ENCODE measurements at regions not wholly inside any gene's neighbourhood (a gene's known extent, or its start where the extent isn't known, plus 50 kb on each side); places are given as distances from the start of the nearest gene placed in this dataset.
"Not testable (repeated sequence)": the region's sequence is repeated elsewhere in the genome, so short reads cannot be mapped to it uniquely, and the experiment has no call there.

DNA sequence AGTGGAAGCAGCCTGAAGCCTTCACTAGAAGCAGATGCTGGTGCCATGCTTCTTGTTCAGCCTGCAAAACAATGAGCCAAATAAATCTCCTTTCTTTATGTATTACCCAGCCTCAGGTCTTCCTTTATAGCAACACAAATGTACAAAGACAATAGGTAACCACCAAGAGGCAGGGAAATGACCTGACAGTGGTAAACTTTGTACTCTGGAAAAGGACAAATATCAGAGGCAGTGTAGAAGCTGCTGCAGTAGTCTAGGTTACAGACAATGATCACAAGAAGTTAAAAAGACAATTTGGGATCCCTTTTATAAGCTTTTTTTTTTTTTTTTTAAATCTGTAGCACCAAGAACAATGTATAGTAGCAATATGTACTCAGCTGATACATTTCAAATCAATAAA is 76.7 kb upstream of the POMZP3 start:
- CTCF ChIA-PET; ATAC-seq (ENCODE audit: poor library complexity); intact Hi-C loops (cut with DNase I, micrococcal nuclease); H3K27me3 Mint-ChIP-seq; H3K4me3 ChIP-seq (ENCODE audit: low read length); H3K4me1 ChIP-seq (ENCODE audit: insufficient read depth, low read length); DNase-seq; H3K36me3 Mint-ChIP-seq (ENCODE audit: low read depth); H3K27me3 ChIP-seq (ENCODE audit: control insufficient read depth in 1 of 2, insufficient read depth in 2 of 2, low read length in 2 of 2); H3K4me1 Mint-ChIP-seq (ENCODE audit: low read depth); H3K9me3 ChIP-seq (ENCODE audit: control insufficient read depth in 1 of 2, insufficient read depth in 1 of 2, low read length in 2 of 2); H3K27ac Mint-ChIP-seq; H3K4me3 Mint-ChIP-seq; H3K27ac ChIP-seq (ENCODE audit: low read depth in 1 of 2, low read length in 2 of 2); POLR2A ChIA-PET; H3K36me3 ChIP-seq (ENCODE audit: insufficient read depth, low read length); H3K9me3 Mint-ChIP-seq: not testable (repeated sequence)

DNA sequence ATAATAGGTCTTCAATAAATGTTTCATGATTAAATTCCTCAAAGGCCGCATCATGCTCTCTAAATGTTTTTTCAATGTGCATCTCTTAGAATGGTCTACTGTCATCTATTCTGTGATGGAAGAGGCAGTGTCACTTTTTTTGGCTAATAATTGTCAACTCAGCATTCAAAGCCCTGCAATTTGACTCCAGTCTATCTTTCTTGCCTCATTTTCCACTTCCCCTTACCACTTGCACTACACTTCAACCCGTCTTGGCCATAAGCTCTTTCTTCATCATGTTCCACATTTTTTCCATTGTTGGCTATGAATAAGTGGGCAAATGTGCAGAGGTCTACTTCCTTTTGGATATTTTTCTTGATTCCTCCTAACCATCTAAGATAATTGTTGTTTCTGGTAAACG is 59.2 kb upstream of the POMZP3 start:
- H3K36me3 ChIP-seq (ENCODE audit: insufficient read depth, low read length); H3K27me3 Mint-ChIP-seq; H3K27ac ChIP-seq (ENCODE audit: low read depth in 1 of 2, low read length in 2 of 2); H3K4me1 Mint-ChIP-seq (ENCODE audit: low read depth); intact Hi-C loops (cut with DNase I, micrococcal nuclease); H3K27ac Mint-ChIP-seq; H3K27me3 ChIP-seq (ENCODE audit: control insufficient read depth in 1 of 2, insufficient read depth in 2 of 2, low read length in 2 of 2); H3K4me3 Mint-ChIP-seq; H3K4me1 ChIP-seq (ENCODE audit: insufficient read depth, low read length); H3K9me3 Mint-ChIP-seq; H3K36me3 Mint-ChIP-seq (ENCODE audit: low read depth); DNase-seq; POLR2A ChIA-PET; CTCF ChIA-PET; H3K4me3 ChIP-seq (ENCODE audit: low read length); ATAC-seq (ENCODE audit: poor library complexity); H3K9me3 ChIP-seq (ENCODE audit: control insufficient read depth in 1 of 2, insufficient read depth in 1 of 2, low read length in 2 of 2): not testable (repeated sequence)

DNA sequence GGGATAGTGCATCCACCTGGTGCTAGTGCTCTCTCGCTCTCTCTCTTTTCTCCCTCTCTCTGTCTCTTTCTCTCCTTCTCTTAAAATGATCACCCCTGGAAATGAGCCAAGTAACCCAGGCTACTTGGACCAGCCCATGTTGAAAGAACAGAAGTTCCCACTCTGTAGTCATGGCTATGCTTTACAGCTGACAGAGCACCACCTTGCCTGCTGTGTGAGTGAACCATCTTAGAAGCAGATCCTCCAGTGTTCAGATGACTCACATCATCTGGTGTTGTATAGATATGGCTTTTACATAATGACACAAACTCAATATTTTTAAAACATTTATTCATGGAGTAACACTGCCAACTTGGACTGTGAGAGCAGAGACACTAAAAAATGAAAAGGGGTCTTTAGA is 57.7 kb upstream of the POMZP3 start:
- H3K4me3 ChIP-seq (ENCODE audit: low read length); H3K9me3 Mint-ChIP-seq; H3K4me1 ChIP-seq (ENCODE audit: insufficient read depth, low read length); ATAC-seq (ENCODE audit: poor library complexity); H3K27ac ChIP-seq (ENCODE audit: low read depth in 1 of 2, low read length in 2 of 2); H3K27me3 Mint-ChIP-seq; CTCF ChIA-PET; H3K9me3 ChIP-seq (ENCODE audit: control insufficient read depth in 1 of 2, insufficient read depth in 1 of 2, low read length in 2 of 2); POLR2A ChIA-PET; intact Hi-C loops (cut with DNase I, micrococcal nuclease); H3K27ac Mint-ChIP-seq; H3K4me3 Mint-ChIP-seq; H3K36me3 ChIP-seq (ENCODE audit: insufficient read depth, low read length); H3K4me1 Mint-ChIP-seq (ENCODE audit: low read depth); H3K27me3 ChIP-seq (ENCODE audit: control insufficient read depth in 1 of 2, insufficient read depth in 2 of 2, low read length in 2 of 2); DNase-seq; H3K36me3 Mint-ChIP-seq (ENCODE audit: low read depth): not testable (repeated sequence)

DNA sequence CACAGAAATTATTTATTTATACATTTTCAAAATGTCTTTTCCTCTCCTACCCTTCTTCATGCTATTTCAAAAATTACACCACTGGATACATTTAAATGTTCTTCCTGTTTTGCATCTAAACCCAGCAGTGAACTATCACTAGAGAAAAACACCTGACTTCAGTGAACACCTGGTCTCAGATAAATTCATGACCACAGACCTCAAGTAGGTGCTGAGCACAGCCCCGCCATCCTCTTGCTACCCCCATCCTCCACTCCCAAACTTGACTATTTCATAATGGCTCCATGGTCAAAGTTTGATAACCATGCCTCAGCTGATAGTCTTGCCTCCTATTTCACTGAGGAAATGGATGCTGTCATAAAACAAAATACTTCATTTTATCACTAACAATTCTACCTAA is 56.6 kb upstream of the POMZP3 start:
- H3K4me1 Mint-ChIP-seq (ENCODE audit: low read depth); H3K27me3 ChIP-seq (ENCODE audit: control insufficient read depth in 1 of 2, insufficient read depth in 2 of 2, low read length in 2 of 2); H3K9me3 Mint-ChIP-seq; H3K36me3 ChIP-seq (ENCODE audit: insufficient read depth, low read length); H3K36me3 Mint-ChIP-seq (ENCODE audit: low read depth); DNase-seq; intact Hi-C loops (cut with DNase I, micrococcal nuclease); H3K27ac Mint-ChIP-seq; H3K4me1 ChIP-seq (ENCODE audit: insufficient read depth, low read length); POLR2A ChIA-PET; ATAC-seq (ENCODE audit: poor library complexity); H3K27ac ChIP-seq (ENCODE audit: low read depth in 1 of 2, low read length in 2 of 2); H3K9me3 ChIP-seq (ENCODE audit: control insufficient read depth in 1 of 2, insufficient read depth in 1 of 2, low read length in 2 of 2); CTCF ChIA-PET; H3K4me3 ChIP-seq (ENCODE audit: low read length); H3K4me3 Mint-ChIP-seq: not testable (repeated sequence)
- peaks cover 11% of the 10 kb centered on the region for H3K27me3 Mint-ChIP-seq

DNA sequence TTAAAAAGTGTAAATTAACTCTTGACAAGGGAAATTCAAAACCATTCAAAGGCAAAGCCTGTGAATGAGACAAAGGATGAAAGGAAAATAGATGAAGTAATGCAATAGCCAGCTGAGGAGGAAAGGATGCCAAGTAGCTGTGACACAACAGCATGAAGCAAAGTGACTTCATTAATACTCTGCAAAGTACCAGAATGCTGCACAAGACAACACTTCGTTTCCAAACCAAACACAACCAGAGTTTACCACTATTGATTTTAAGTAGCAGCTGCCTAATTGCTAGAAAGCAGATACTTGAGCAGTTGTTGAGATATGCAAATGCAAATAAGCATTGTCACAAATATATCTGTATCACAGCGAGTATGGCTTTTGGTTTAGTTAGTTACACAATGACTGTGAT is 54.7 kb upstream of the POMZP3 start:
- POLR2A ChIA-PET; DNase-seq; H3K4me1 Mint-ChIP-seq (ENCODE audit: low read depth); ATAC-seq (ENCODE audit: poor library complexity); intact Hi-C loops (cut with DNase I, micrococcal nuclease); CTCF ChIA-PET; H3K9me3 ChIP-seq (ENCODE audit: control insufficient read depth in 1 of 2, insufficient read depth in 1 of 2, low read length in 2 of 2); H3K27ac Mint-ChIP-seq; H3K36me3 Mint-ChIP-seq (ENCODE audit: low read depth); H3K27ac ChIP-seq (ENCODE audit: low read depth in 1 of 2, low read length in 2 of 2); H3K4me1 ChIP-seq (ENCODE audit: insufficient read depth, low read length); H3K4me3 ChIP-seq (ENCODE audit: low read length); H3K27me3 ChIP-seq (ENCODE audit: control insufficient read depth in 1 of 2, insufficient read depth in 2 of 2, low read length in 2 of 2); H3K4me3 Mint-ChIP-seq; H3K36me3 ChIP-seq (ENCODE audit: insufficient read depth, low read length); H3K9me3 Mint-ChIP-seq: not testable (repeated sequence)
- H3K27me3 Mint-ChIP-seq, result peaks cover 24% of the 10 kb centered on the region

DNA sequence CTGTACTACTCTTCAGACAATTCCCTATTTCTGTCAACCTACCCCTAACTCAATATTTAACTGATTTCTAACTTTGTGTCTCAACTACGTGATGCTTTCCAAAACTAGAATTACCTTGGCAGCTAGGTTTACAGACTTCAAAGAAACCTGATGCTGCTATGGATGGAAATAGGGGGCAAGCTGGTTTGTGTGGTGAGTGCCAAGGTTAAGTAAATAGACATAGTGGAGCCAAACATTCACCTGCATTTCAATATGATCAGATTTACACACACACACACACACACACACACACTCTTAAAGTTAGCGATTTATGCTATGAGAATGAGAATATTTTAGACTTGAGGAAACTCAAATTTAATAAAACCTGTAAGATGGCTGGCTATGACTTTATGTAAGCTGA is 52.1 kb upstream of the POMZP3 start:
- CTCF ChIA-PET, result not testable (repeated sequence)

DNA sequence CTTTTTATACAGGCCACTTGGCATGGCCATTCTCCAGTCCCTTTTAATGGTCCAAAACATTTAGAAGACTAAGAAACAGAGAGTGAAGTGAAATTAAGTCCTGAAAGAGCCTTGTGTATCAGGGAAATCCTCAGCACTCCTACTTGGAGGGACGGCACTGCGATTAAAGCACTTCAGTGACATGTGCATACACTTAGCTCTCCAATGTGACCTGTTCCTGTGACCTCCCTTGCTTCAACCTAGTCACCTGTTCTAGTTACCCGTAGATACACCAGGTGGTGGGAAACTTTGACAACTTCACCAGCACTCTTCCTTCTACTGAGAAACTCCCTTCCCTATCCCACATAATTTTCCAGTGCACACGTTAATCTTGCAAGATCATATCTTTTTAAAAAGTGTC is 51.4 kb upstream of the POMZP3 start:
- H3K27ac ChIP-seq (ENCODE audit: low read depth in 1 of 2, low read length in 2 of 2); H3K9me3 Mint-ChIP-seq; H3K9me3 ChIP-seq (ENCODE audit: control insufficient read depth in 1 of 2, insufficient read depth in 1 of 2, low read length in 2 of 2); H3K4me1 Mint-ChIP-seq (ENCODE audit: low read depth); H3K27me3 ChIP-seq (ENCODE audit: control insufficient read depth in 1 of 2, insufficient read depth in 2 of 2, low read length in 2 of 2); POLR2A ChIA-PET; H3K27ac Mint-ChIP-seq; H3K4me3 Mint-ChIP-seq; CTCF ChIA-PET; ATAC-seq (ENCODE audit: poor library complexity); H3K4me3 ChIP-seq (ENCODE audit: low read length); H3K4me1 ChIP-seq (ENCODE audit: insufficient read depth, low read length); DNase-seq; H3K36me3 Mint-ChIP-seq (ENCODE audit: low read depth); H3K36me3 ChIP-seq (ENCODE audit: insufficient read depth, low read length); intact Hi-C loops (cut with DNase I, micrococcal nuclease): not testable (repeated sequence)
- H3K27me3 Mint-ChIP-seq, result peaks cover 25% of the 10 kb centered on the region

More for the DNA sequence above, 52.1 kb upstream of the POMZP3 start:
- H3K36me3 Mint-ChIP-seq (ENCODE audit: low read depth); H3K9me3 ChIP-seq (ENCODE audit: control insufficient read depth in 1 of 2, insufficient read depth in 1 of 2, low read length in 2 of 2); ATAC-seq (ENCODE audit: poor library complexity); DNase-seq; H3K4me3 Mint-ChIP-seq; H3K4me3 ChIP-seq (ENCODE audit: low read length); H3K4me1 Mint-ChIP-seq (ENCODE audit: low read depth); H3K36me3 ChIP-seq (ENCODE audit: insufficient read depth, low read length); H3K27me3 ChIP-seq (ENCODE audit: control insufficient read depth in 1 of 2, insufficient read depth in 2 of 2, low read length in 2 of 2); H3K4me1 ChIP-seq (ENCODE audit: insufficient read depth, low read length); H3K9me3 Mint-ChIP-seq; POLR2A ChIA-PET; H3K27ac ChIP-seq (ENCODE audit: low read depth in 1 of 2, low read length in 2 of 2); intact Hi-C loops (cut with DNase I, micrococcal nuclease); H3K27ac Mint-ChIP-seq: not testable (repeated sequence)
- H3K27me3 Mint-ChIP-seq, result peaks cover 25% of the 10 kb centered on the region
